ENCODE measurements at regions not wholly inside any gene's neighbourhood (a gene's known extent, or its start where the extent isn't known, plus 50 kb on each side); places are given as distances from the start of the nearest gene placed in this dataset.

DNA sequence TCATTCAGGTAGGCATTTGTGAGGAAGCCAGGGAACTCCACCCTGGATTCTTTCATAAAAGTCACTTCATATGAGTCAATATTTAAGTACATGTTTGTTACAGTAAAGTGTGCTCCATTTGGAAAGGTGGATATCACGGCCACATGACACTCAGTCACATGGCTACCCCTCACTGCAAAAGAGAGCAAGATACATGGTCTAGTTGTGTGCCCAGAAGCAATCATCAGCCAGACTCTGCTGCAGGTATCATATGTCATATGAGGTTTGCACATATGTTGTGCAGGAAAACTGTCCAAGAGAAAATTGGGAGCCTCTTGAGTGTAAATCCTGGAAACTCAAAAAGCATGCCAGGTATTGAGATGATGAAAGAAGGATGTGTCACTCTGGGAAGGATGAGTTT is 55.0 kb upstream of the NMNAT3 start:
- intact Hi-C loops (cut with DNase I), result no loop called here
- no peak overlapping the region for H3K27ac ChIP-seq
- no peak for TF ChIP-seq POLR2A (IDR thresholded peaks at IDR 0.05)
- TF ChIP-seq, protein P1, sequence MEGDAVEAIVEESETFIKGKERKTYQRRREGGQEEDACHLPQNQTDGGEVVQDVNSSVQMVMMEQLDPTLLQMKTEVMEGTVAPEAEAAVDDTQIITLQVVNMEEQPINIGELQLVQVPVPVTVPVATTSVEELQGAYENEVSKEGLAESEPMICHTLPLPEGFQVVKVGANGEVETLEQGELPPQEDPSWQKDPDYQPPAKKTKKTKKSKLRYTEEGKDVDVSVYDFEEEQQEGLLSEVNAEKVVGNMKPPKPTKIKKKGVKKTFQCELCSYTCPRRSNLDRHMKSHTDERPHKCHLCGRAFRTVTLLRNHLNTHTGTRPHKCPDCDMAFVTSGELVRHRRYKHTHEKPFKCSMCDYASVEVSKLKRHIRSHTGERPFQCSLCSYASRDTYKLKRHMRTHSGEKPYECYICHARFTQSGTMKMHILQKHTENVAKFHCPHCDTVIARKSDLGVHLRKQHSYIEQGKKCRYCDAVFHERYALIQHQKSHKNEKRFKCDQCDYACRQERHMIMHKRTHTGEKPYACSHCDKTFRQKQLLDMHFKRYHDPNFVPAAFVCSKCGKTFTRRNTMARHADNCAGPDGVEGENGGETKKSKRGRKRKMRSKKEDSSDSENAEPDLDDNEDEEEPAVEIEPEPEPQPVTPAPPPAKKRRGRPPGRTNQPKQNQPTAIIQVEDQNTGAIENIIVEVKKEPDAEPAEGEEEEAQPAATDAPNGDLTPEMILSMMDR (IDR thresholded peaks at IDR 0.05), result no peak
- TF ChIP-seq POLR2AphosphoS5 (IDR thresholded peaks at IDR 0.05; ENCODE audit: insufficient read depth in 1 of 2, low read depth in 1 of 2), result no peak
- H3K27me3 ChIP-seq, result no peaks in the 10 kb centered on the region
- no peak overlapping the region for H3K4me3 ChIP-seq
- no peaks in the 10 kb centered on the region for H3K4me1 ChIP-seq
- no peak for DNase-seq (ENCODE audit: extremely low spot score in 2 of 2)
- no peaks in the 10 kb centered on the region for H3K36me3 ChIP-seq
- H3K9me3 ChIP-seq, result no peaks in the 10 kb centered on the region

DNA sequence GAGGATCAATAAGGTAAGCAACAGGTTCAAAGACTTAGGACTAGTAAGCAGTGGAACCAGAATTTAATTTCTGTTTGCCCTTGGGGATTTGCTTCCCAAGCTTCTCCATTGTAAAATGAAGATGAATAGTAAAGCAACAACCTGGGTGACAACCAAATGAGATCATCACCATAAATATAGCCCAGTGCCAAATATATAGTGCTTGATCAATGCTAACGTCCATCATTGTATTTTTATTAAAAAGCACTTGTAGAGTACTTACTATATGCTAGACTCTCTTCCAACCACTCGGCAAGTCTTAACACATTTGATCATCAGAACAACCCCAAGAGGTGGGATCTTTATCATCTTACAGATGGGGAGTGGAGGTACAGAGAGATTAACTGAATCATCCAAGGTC is 51.5 kb upstream of the NMNAT3 start:
- no peaks in the 10 kb centered on the region for H3K4me1 ChIP-seq
- no peak overlapping the region for H3K27ac ChIP-seq
- no peaks in the 10 kb centered on the region for H3K36me3 ChIP-seq
- no peaks in the 10 kb centered on the region for H3K27me3 ChIP-seq
- intact Hi-C loops (cut with DNase I), result no loop called here
- no peak for DNase-seq (ENCODE audit: extremely low spot score in 2 of 2)
- TF ChIP-seq POLR2A (IDR thresholded peaks at IDR 0.05) (no peak), POLR2AphosphoS5 (IDR thresholded peaks at IDR 0.05; ENCODE audit: insufficient read depth in 1 of 2, low read depth in 1 of 2) (no peak)
- TF ChIP-seq, protein P1 (IDR thresholded peaks at IDR 0.05), result no peak
- H3K9me3 ChIP-seq, result no peaks in the 10 kb centered on the region
- H3K4me3 ChIP-seq, result no peak overlapping the region

DNA sequence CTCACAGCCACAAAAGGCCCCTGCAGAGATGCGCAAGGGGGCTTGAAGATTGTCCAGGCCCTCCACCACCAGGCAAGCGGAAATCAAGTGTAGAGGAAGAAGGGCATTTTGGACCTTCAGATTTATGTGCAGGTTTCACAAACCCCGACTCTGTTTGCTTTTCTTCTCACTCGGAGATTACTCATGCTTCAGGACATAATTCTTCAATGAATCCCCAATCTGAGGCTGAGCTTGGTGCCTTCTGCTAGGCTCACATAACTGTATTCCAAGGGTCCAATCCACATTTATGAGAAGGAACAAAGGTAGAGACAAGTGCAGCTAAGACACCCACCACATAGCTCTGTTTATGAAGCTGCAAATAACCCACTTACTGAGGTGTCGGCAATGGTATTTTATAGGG is 50.6 kb upstream of the NMNAT3 start:
- DNase-seq (ENCODE audit: extremely low spot score in 2 of 2), result no peak
- Histone ChIP-seq H3K36me3 (no peaks in the 10 kb centered on the region), H3K4me3 (no peak overlapping the region), H3K9me3 (no peaks in the 10 kb centered on the region), H3K27me3 (no peaks in the 10 kb centered on the region), H3K4me1 (no peaks in the 10 kb centered on the region), H3K27ac (no peak overlapping the region)
- intact Hi-C loops (cut with DNase I), result no loop called here
- TF ChIP-seq POLR2A (IDR thresholded peaks at IDR 0.05) (no peak), POLR2AphosphoS5 (IDR thresholded peaks at IDR 0.05; ENCODE audit: insufficient read depth in 1 of 2, low read depth in 1 of 2) (no peak)
